Left ventricle myocardium inferior (tissue), 1 donor: ENCODE measurements at regions not wholly inside any gene's neighbourhood (a gene's known extent, or its start where the extent isn't known, plus 50 kb on each side); places are given as distances from the start of the nearest gene placed in this dataset.
A peak's percentile ranks its signal among the peaks of the same experiment; 100 is the strongest.

Experiments used
- DNase-seq: peaks from one replicate; pipeline ENCODE4 v3.0.0-alpha.2; 2020
- H3K27ac ChIP-seq: fragments of 200-600 bp; replicated peaks from 2 replicates; pipeline ENCODE4 v1.8.0; 2021
- H3K27me3 ChIP-seq: fragments of 200-600 bp; 2 replicates; pipeline ENCODE4 v1.8.0; 2021; ENCODE audit warnings: low read depth
- H3K36me3 ChIP-seq: fragments of 200-600 bp; 2 replicates; pipeline ENCODE4 v1.8.0; 2021
- H3K4me1 ChIP-seq: fragments of 200-600 bp; 2 replicates; pipeline ENCODE4 v1.8.0; 2021
- H3K4me3 ChIP-seq: fragments of 200-600 bp; 2 replicates; pipeline ENCODE4 v1.8.0; 2021; ENCODE audit warnings: mild to moderate bottlenecking, moderate library complexity
- H3K9me3 ChIP-seq: fragments of 200-600 bp; replicated peaks from 2 replicates; pipeline ENCODE4 v1.8.0; 2021
- intact Hi-C: fragments of 100-400 bp; cut with micrococcal nuclease; formaldehyde crosslinking; loops from one replicate; pipeline ENCODE4 v1.11.0; 2022
- TF ChIP-seq, protein P1 (sequence below): fragments of 200-600 bp; IDR thresholded peaks from 2 replicates; pipeline ENCODE4 v1.8.0; 2021; ENCODE audit warnings: antibody characterized with exemption, mild to moderate bottlenecking, borderline replicate concordance
- donor health status: DM: no; HTN: yes; CAD: no; lungs with severe emphysema.

DNA sequence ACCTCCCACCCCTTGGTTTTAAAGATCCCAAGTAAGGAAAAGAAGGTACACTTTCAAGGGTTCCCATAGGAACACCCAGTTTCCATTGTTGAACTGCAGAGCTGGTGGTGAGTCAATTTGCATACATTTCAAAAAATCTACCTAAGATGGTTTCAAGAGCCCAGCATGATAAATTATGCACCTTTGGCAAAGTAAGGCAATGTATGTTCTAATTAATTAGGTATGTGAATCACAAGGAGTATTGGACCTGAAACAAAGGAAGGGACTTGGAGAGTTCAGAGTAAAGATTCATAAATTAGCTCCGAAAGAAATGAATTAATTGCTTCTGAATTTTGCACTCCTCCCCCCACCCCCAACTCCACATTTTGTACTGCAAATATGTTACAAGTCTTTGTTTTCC lies 459.7 kb downstream of the LRATD1 start:
- TF ChIP-seq, protein P1, sequence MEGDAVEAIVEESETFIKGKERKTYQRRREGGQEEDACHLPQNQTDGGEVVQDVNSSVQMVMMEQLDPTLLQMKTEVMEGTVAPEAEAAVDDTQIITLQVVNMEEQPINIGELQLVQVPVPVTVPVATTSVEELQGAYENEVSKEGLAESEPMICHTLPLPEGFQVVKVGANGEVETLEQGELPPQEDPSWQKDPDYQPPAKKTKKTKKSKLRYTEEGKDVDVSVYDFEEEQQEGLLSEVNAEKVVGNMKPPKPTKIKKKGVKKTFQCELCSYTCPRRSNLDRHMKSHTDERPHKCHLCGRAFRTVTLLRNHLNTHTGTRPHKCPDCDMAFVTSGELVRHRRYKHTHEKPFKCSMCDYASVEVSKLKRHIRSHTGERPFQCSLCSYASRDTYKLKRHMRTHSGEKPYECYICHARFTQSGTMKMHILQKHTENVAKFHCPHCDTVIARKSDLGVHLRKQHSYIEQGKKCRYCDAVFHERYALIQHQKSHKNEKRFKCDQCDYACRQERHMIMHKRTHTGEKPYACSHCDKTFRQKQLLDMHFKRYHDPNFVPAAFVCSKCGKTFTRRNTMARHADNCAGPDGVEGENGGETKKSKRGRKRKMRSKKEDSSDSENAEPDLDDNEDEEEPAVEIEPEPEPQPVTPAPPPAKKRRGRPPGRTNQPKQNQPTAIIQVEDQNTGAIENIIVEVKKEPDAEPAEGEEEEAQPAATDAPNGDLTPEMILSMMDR: no peak
- Histone ChIP-seq H3K4me3 (no peak overlapping the region), H3K27me3 (no peaks in the 10 kb centered on the region), H3K9me3 (no peaks in the 10 kb centered on the region), H3K4me1 (no peaks in the 10 kb centered on the region), H3K36me3 (no peaks in the 10 kb centered on the region), H3K27ac (no peak overlapping the region)
- DNase-seq: no peak
- intact Hi-C loops: no loop called here

DNA sequence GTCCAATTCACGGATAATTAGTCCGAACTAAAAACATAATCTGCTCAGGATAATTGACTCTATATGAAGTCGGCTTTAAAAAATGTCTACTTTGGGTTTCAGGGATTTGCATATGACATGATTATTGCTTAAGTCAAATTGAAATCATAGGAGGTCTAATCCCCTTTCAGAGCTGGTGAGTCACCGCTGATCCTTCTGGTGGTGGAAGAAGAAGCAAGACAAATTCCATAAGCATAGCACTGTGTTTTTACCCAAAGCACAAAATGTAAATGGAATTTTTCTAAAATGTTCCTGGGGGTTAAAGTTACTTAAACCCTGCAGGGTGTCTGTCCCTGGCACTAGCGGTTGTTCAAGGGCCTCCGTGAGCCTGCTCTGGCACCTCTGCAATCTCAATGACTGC lies 460.2 kb downstream of the LRATD1 start:
- TF ChIP-seq, protein P1: no peak
- Histone ChIP-seq H3K27ac (no peak overlapping the region), H3K27me3 (no peaks in the 10 kb centered on the region), H3K36me3 (no peaks in the 10 kb centered on the region), H3K9me3 (no peaks in the 10 kb centered on the region), H3K4me1 (no peaks in the 10 kb centered on the region), H3K4me3 (no peak overlapping the region)
- DNase-seq: no peak
- intact Hi-C loops: no loop called here

DNA sequence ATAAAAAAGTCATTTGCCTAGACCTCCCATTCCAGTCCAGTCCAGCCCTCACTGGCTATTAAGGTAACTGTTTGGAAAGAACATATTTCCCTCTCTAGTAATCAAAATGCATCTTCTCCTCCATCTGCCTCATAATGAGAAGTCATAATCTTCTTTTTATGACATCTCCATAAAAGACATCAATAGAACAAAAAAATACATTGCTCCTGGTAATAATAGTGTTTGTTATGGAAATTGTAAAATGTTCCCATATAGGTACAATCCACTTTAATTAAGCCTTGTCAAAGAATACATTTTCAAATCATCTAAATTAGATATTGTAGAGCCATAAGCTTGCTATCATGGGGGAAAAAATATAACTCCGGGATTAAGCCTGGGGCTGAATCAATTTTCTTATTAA lies 461.6 kb downstream of the LRATD1 start:
- Histone ChIP-seq H3K27me3 (no peaks in the 10 kb centered on the region), H3K36me3 (no peaks in the 10 kb centered on the region), H3K4me1 (no peaks in the 10 kb centered on the region), H3K27ac (no peak overlapping the region), H3K9me3 (no peaks in the 10 kb centered on the region), H3K4me3 (no peak overlapping the region)
- DNase-seq: no peak
- TF ChIP-seq, protein P1: no peak
- intact Hi-C loops: no loop called here

DNA sequence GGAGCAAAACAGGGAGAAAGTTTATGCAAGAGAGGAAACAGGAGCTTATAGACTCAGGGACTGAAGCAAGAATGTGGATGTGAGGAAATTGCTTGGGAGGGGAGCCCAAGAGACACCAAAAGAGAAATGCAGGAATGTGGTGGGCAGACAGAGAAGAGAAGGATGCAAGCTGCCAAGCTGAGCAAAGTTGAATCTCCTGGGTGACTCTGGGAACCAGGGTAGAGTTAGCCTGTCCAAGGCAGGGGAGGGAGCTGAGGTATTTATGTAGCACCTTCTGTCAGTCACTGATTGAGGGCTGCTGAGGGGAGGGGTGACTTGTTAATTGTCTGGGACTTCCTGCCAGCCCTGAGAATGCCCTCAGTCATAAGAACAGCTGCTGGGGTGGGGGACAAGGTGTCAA lies 464.3 kb downstream of the NBAS start:
- Histone ChIP-seq H3K4me1 (no peaks in the 10 kb centered on the region), H3K36me3 (no peaks in the 10 kb centered on the region), H3K4me3 (no peak overlapping the region), H3K9me3 (no peaks in the 10 kb centered on the region), H3K27me3 (no peaks in the 10 kb centered on the region), H3K27ac (no peak overlapping the region)
- TF ChIP-seq, protein P1: no peak
- DNase-seq: no peak
- intact Hi-C loops: no loop called here

DNA sequence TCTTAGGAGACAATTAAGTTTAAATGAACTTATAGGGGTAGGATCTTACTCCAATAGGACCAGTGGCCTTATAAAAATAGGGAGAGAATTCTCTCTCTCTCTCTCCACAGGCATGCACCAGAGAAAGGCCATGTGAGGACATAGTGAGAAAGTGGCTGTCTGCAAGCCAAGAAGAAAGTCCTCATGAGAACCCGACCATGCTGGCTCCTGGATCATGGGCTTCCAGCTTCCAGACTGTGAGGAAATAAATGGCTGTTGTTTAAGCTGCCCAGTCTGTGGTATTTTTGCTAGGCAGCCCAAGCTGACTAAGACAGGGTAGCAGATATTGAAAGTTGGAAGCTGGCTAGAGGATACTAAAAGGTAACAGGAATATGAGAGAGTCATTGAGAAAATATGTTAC lies 454.0 kb downstream of the NBAS start:
- Histone ChIP-seq H3K27ac (no peak overlapping the region), H3K4me3 (no peak overlapping the region), H3K9me3 (peaks cover 29% of the 10 kb centered on the region), H3K36me3 (no peaks in the 10 kb centered on the region), H3K27me3 (no peaks in the 10 kb centered on the region), H3K4me1 (peaks cover 9% of the 10 kb centered on the region)
- TF ChIP-seq, protein P1: no peak
- peak; percentile 20 for DNase-seq
- intact Hi-C loops: no loop called here

DNA sequence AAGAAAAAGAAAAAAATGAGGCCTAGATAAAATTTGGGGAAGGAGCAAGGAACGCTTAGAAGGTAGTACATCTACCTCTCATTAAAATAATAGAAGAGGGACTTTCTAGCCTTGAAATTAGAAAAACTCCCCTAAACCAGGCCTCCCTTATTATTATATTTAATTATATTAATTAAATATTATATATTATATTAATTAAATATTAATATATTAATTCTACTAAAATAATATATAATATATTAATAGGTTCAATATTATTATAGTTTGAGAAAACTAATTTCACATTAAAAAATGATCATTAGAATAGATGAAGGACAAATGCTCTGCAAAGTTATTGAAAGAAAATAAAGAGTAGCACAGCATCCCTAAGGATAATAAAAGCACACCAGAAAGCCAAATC lies 449.4 kb downstream of the NBAS start:
- intact Hi-C loops: no loop called here
- no peak for DNase-seq

More for the DNA sequence above, 449.4 kb downstream of the NBAS start:
- no peaks in the 10 kb centered on the region for H3K27me3 ChIP-seq
- H3K4me1 ChIP-seq: peaks cover 8% of the 10 kb centered on the region
- TF ChIP-seq, protein P1: no peak
- H3K36me3 ChIP-seq: no peaks in the 10 kb centered on the region
- peaks cover 62% of the 10 kb centered on the region for H3K9me3 ChIP-seq
- H3K27ac ChIP-seq: no peak overlapping the region
- no peak overlapping the region for H3K4me3 ChIP-seq
